Neuron (in vitro differentiated cells): ENCODE measurements at regions not wholly inside any gene's neighbourhood (a gene's known extent, or its start where the extent isn't known, plus 50 kb on each side); places are given as distances from the start of the nearest gene placed in this dataset.

Source experiments
- H2AFZ ChIP-seq: one replicate; pipeline ENCODE4 v1.6.1; 2013; ENCODE audit warnings: low read depth, mild to moderate bottlenecking, inconsistent platforms, low read length, moderate library complexity
- H3K27me3 ChIP-seq: one replicate; pipeline ENCODE4 v1.6.1; 2013; ENCODE audit warnings: low read length; ENCODE audit not compliant: insufficient read depth
- H3K36me3 ChIP-seq: one replicate; pipeline ENCODE4 v1.6.1; 2013; ENCODE audit warnings: low read length; ENCODE audit not compliant: insufficient read depth
- H3K4me1 ChIP-seq: one replicate; pipeline ENCODE4 v1.6.1; 2013; ENCODE audit warnings: low read length; ENCODE audit not compliant: insufficient read depth
- H3K4me3 ChIP-seq: 2 replicates; pipeline ENCODE4 v1.5.1; 2013; ENCODE audit warnings: mild to moderate bottlenecking, low read length, moderate library complexity
- H3K9me3 ChIP-seq: one replicate; pipeline ENCODE4 v1.6.1; 2013; ENCODE audit warnings: low read length

DNA sequence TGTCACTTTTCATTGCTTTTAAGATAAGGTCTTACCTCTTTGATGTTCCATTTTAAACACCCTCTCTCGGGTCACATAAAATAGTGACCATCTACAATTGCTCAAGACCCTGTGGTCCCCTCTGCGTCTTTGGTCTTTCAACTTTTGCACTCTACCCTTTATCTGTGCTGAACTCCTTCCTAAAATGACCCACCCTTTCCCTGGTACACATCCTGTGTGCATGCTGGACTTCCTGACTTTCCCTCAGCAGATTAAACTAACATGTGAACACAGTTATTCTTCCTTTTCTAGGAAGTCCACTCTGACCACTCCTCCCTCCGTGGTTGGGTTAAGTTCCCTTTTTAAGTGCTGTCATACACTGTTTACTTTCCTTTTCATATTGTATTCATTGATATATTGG lies 414.2 kb downstream of the GABRB3 start:
- no peaks in the 10 kb centered on the region for H3K9me3 ChIP-seq
- H3K4me3 ChIP-seq: no peak overlapping the region
- H3K4me1 ChIP-seq: no peaks in the 10 kb centered on the region
- no peaks in the 10 kb centered on the region for H3K27me3 ChIP-seq
- H3K36me3 ChIP-seq: no peaks in the 10 kb centered on the region
- no peak overlapping the region for H2AFZ ChIP-seq

DNA sequence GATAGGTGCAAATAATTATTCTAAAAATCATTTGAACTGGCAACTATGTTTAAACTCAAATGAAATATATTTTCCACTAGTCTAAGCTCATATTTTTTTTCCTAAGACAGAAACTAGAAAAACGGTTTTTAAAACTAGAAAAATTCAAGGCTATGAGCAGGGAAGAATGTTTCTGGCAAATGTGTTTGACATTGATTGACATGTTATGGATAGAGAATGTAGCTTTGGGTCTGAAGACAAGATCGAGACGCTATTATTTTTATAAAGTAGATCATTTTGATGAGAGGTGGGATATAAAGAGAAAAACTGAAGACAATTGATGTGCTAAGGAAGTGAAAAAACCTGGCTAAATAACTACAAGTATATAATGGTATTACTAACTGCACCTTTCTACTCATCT lies 415.2 kb downstream of the GABRB3 start:
- Histone ChIP-seq H2AFZ (no peak overlapping the region), H3K27me3 (no peaks in the 10 kb centered on the region), H3K36me3 (no peaks in the 10 kb centered on the region), H3K9me3 (no peaks in the 10 kb centered on the region), H3K4me1 (no peaks in the 10 kb centered on the region), H3K4me3 (no peak overlapping the region)

DNA sequence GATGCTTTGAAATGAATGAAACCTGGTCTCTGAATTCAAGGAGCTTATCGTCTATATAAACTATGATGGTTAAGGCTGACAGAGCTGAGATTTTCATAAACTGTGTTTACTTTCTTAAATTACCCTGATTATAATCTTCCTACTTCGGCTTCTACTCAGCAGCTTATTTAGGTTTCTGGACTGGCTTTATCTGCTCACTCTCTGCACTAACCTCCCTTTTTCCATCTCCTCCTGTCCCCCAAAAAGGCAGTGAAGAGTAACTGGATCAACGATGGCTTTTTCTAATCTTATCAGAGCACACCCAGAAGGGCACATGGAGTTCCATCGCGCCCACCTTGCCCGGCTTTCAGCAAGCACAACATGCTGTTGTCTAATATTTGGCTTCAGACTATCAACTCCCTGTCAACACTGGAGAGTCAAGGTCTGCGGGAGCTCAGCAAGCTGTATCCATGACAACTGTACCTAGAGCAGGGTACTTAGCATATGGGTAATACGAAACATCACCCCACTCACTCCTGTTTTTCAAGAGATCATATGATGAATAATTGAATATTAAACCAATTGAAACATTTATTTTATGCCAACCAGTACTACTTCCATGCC lies 417.3 kb downstream of the GABRB3 start:
- H3K9me3 ChIP-seq: no peaks in the 10 kb centered on the region
- H3K4me3 ChIP-seq: no peak overlapping the region
- no peaks in the 10 kb centered on the region for H3K36me3 ChIP-seq
- H3K27me3 ChIP-seq: no peaks in the 10 kb centered on the region
- no peak overlapping the region for H2AFZ ChIP-seq
- H3K4me1 ChIP-seq: no peaks in the 10 kb centered on the region

DNA sequence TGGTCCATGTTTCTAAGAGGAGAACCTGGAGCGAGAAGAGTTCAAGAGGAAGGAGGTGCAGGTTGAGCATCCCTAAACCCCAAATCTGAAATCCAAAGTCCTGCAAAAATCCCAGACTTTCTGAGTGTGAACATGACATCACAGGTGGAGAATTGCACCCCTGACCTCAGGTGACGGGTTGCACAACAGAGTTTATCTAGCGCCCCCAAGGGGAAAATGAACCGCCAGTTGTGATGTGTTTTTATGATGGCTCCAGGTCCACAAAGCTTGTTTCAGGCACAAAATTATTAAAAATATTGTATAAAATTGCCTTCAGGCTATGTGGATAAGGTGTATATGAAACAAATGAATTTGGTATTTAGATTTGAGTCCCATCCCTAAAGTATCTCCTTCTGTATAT lies 420.0 kb downstream of the GABRB3 start:
- H3K9me3 ChIP-seq: no peaks in the 10 kb centered on the region
- H2AFZ ChIP-seq: no peak overlapping the region
- H3K4me3 ChIP-seq: no peak overlapping the region
- no peaks in the 10 kb centered on the region for H3K36me3 ChIP-seq
- no peaks in the 10 kb centered on the region for H3K4me1 ChIP-seq
- no peaks in the 10 kb centered on the region for H3K27me3 ChIP-seq

GRCh38 chr15:26352406-26352805 lies 420.5 kb downstream of the GABRB3 start:
- H3K4me3 ChIP-seq: no peak overlapping the region

DNA sequence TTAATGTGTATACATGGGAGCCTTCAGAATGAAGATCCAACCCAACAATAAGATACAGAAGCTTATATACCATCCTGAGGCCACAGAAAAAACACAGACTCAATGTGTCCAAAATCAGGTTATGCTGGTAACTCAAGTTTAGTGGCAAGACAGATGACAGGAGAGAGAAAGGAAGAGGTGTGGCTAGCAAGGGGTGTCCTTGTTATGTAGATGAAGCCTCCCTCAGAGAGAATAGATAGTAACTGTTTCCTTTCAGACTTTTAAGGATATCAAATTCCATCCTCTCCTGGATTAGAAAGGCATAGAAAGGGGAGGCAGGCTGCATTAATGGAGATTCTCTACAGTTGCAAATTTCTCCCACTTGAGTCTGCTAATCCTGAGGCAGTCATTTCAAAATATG lies 447.4 kb downstream of the GABRB3 start:
- H3K9me3 ChIP-seq: no peaks in the 10 kb centered on the region
- no peak overlapping the region for H2AFZ ChIP-seq
- H3K36me3 ChIP-seq: no peaks in the 10 kb centered on the region
- no peak overlapping the region for H3K4me3 ChIP-seq
- no peaks in the 10 kb centered on the region for H3K27me3 ChIP-seq
- no peaks in the 10 kb centered on the region for H3K4me1 ChIP-seq

More at GRCh38 chr15:26352406-26352805, 420.5 kb downstream of the GABRB3 start:
- Histone ChIP-seq H2AFZ (no peak overlapping the region), H3K27me3 (no peaks in the 10 kb centered on the region), H3K36me3 (no peaks in the 10 kb centered on the region), H3K4me1 (no peaks in the 10 kb centered on the region), H3K9me3 (no peaks in the 10 kb centered on the region)

- H3K36me3 ChIP-seq: no peaks in the 10 kb centered on the region
- H3K9me3 ChIP-seq: no peaks in the 10 kb centered on the region
- H3K4me3 ChIP-seq: no peak overlapping the region
- no peaks in the 10 kb centered on the region for H3K4me1 ChIP-seq
- no peak overlapping the region for H2AFZ ChIP-seq
- no peaks in the 10 kb centered on the region for H3K27me3 ChIP-seq
Measured at GRCh38 chr15:26323566-26323965, 449.3 kb downstream of the GABRB3 start.

DNA sequence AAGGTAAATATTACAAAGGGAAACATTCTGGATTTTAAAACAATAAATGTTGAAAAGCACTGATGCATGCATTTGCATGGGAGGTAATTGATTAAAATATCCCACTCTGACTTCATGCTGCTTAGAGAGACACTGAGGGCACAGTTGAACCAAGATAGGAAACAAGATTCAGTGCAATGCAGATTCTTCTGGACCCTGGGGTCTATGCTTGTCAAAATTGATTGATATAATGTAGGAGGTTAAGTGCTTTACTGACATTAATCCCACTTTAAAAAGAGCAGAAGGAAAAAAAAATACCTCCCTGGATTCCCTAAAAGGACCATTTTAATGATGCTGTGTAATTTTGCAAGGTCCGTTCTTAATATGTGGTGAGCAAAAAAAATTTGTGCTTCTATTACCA lies 454.2 kb downstream of the GABRB3 start:
- Histone ChIP-seq H3K9me3 (no peaks in the 10 kb centered on the region), H3K4me1 (no peaks in the 10 kb centered on the region), H3K36me3 (no peaks in the 10 kb centered on the region), H3K27me3 (no peaks in the 10 kb centered on the region), H2AFZ (no peak overlapping the region), H3K4me3 (no peak overlapping the region)

DNA sequence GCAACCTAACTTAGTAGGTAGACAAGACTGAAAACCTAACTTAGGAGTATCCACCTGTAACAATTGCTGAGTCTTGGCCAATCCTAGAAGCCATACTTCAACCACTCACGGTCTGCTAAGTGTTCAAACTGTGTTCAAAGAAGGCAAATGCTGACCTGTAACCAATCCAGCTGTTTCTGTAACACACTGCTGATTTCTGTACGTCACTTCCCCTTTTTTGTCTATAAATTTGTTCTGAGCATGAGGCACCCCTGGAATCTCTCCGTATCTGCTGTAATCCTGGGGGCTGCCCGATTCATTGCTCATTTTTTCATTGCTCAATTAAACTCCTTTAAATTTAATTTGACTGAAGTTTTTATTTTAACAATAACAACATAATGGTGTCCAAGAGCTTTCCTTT lies 451.4 kb upstream of the ATP10A start:
- Histone ChIP-seq H3K4me3 (no peak overlapping the region), H2AFZ (no peak overlapping the region), H3K9me3 (no peaks in the 10 kb centered on the region), H3K4me1 (no peaks in the 10 kb centered on the region), H3K27me3 (no peaks in the 10 kb centered on the region), H3K36me3 (no peaks in the 10 kb centered on the region)

DNA sequence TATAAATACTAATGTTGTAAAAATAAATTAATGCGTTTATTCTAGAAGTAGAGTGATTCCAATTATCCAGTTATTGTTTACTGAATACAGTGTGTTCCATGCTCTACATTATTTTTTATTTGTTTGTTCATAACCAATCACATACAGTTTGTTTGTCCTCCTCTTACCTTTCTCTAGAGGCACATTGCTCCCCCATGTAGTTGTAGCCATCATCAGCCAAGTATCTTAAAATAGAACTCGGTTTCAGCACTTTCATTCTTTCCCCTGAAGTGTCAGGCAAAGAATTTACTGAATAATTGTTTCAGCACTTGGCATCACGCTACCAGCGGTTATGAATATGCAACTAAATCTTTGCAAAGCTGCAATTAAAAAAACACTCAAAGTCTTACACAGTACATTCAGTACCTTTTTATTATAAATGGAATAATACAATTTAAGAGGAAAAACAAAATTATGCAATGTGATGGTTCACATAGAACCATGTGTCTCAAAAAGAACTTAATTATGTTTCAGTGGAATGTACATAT lies 448.6 kb upstream of the ATP10A start:
- no peak overlapping the region for H2AFZ ChIP-seq
- H3K27me3 ChIP-seq: no peaks in the 10 kb centered on the region
- H3K4me3 ChIP-seq: no peak overlapping the region
- no peaks in the 10 kb centered on the region for H3K36me3 ChIP-seq
- no peaks in the 10 kb centered on the region for H3K4me1 ChIP-seq
- H3K9me3 ChIP-seq: no peaks in the 10 kb centered on the region

GRCh38 chr15:26298659-26299170 lies 435.6 kb upstream of the ATP10A start:
- Histone ChIP-seq H3K9me3 (no peaks in the 10 kb centered on the region), H3K27me3 (no peaks in the 10 kb centered on the region), H3K36me3 (no peaks in the 10 kb centered on the region), H3K4me1 (no peaks in the 10 kb centered on the region), H2AFZ (no peak overlapping the region), H3K4me3 (no peak overlapping the region)

DNA sequence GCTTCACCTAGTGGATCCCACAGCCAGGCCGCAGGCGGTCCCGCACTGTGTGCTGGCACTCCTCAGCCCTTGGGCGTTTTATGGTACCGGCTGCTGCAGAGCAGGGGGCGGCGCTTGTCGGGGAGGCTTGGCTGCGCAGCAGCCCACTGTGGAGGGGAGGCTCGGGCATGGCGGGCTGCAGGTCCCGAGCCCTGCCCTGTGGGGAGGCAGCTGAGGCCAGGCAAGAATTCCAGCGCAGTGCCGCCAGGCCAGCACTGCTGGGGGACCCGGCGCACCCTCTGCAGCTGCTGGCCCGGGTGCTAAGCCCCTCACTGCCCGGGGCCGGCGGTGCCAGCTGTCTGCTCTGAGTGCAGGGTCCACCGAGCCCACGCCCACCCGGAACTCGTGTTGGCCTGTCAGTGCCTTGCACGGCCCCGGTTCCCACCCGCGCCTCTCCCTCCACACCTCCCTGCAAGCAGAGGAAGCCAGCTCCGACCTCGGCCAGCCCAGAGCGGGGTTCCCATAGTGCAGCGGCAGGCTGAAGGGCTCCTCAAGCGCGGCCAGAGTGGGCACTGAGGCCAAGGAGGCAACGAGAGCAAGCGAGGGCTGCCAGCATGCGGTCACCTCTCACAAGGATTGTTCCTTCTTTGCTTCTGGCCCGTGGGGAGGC lies 435.0 kb upstream of the ATP10A start:
- Histone ChIP-seq H3K27me3 (no peaks in the 10 kb centered on the region), H3K9me3 (no peaks in the 10 kb centered on the region), H3K4me1 (no peaks in the 10 kb centered on the region), H3K36me3 (no peaks in the 10 kb centered on the region), H3K4me3 (no peak overlapping the region), H2AFZ (no peak overlapping the region)

DNA sequence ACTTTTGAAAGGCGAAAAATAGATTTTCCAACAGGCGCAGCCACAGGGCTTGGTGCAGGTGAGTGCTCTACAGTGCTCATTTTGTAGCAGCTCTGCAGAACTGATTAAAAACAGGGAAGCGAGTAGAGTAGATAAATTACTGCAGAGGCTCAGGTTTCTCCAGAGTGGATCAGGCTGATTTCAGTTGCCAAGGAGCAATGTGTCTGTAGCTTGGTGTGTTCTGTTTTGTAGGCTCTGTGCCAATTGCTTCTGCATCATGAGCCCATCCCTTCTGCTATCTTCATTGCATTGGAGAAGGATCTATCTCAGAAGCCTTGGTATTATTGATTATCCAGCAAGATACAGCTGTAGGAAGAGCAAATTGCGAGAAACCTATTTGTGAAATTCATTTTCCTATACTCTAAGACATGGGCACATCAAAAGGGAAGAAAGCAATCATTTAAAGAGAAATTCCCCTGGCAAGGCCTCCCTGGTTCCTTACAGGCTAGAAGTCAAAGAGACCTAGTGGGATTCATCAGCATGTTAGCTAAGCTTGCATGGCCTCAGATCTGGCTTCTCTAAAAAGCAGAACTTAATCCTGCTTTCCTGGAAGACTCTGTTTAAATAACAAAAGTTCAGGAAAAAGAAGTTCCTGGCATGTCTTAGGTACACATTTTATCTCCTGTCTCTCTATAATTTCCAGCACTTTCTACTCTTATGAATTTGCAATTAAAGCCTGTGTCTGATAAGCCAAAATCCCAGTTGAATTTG lies 432.4 kb upstream of the ATP10A start:
- H3K9me3 ChIP-seq: no peaks in the 10 kb centered on the region
- no peak overlapping the region for H3K4me3 ChIP-seq
- H2AFZ ChIP-seq: no peak overlapping the region
- H3K36me3 ChIP-seq: no peaks in the 10 kb centered on the region
- no peaks in the 10 kb centered on the region for H3K4me1 ChIP-seq
- H3K27me3 ChIP-seq: no peaks in the 10 kb centered on the region
